GM19240 (cell line): ENCODE measurements at regions not wholly inside any gene's neighbourhood (a gene's known extent, or its start where the extent isn't known, plus 50 kb on each side); places are given as distances from the start of the nearest gene placed in this dataset.

Experiments
- DNase-seq: peaks from one replicate; pipeline ENCODE4 v3.0.0; 2011; ENCODE audit warnings: low spot score; ENCODE audit not compliant: insufficient read length

DNA sequence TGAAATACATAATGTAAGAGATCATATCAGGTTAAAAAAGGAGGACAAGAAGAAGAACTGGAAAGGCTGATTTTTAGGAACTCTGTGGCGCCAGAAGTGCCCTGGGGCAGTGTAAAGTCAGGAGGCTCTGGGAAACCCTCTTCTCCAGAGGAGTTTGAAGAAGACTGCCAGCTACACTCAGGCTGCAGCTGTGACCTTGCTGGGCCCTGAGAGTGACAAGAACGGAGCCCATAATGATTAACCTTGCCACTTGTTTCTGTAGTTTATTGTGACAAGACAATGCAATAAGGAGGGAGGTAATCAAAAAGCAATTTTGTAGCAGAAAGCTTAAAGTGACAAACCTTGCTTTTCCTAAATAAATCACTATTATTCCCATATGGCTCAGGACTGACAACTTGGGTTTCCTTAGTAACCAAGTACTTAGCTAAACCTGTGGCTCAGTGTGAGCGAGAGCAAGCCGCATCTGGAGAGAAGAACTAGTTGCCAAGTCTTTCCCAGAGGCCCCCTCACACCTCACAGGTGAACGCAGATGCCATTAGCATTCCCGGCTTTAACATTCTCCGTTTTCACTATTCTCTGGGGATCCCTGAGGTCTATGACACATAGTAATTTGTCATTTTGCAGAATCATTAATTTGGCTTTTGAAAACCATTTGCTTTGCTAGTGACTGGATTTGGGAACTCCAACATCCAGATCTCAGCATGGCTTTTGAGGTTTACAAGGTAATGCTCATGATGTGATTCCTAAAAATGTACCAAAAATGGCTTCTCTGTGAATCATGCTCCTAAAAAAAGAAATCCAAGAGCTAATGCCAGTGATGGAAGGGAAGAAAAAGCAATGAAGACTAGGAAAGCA lies 115.9 kb downstream of the OMA1 start:
- no peak for DNase-seq

DNA sequence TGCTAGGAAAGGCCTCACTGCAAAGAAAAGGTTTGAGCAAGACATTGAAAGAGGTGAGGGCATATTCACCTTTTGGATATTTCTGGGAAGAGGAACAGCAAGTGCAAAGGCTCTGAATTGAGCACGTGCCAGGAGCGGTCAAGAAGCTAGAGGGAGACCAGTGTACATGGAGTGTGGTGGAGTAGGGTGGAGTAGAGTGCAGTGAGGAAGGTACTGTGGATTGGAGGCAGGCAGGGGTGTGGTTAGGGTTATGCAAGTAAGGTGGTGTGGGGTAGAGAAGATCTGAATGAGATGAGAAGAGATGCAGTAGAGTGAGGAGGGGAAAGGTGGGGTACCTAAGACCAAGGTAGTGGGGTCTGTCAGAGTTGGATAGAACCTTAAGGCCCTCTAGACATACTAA lies 119.6 kb downstream of the OMA1 start:
- no peak for DNase-seq

DNA sequence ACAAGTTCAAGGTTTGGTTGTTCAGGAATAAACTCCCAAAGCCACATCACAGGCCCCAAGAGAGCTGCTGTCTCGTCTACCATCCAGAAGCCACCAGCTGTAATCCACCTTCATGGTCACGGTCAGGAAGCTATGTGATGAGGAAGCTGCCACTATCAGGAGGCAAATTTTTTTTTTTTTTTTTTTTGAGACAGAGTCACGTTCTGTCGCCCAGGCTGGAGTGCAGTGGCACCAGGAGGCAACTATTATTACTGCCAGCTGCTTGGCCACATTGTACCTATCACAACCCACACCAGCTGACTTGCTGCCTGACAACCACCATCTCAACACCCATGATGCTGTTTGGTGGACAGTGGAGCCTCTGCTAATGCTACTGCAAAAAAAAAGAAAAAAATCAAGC lies 124.1 kb downstream of the OMA1 start:
- DNase-seq: no peak

- no peak for DNase-seq
Measured at GRCh38 chr1:58418283-58419228, 128.0 kb downstream of the OMA1 start.

- no peak for DNase-seq
Measured at GRCh38 chr1:58412071-58412580, 134.4 kb downstream of the OMA1 start.

GRCh38 chr1:58409890-58410289 lies 136.6 kb downstream of the OMA1 start:
- no peak for DNase-seq

DNA sequence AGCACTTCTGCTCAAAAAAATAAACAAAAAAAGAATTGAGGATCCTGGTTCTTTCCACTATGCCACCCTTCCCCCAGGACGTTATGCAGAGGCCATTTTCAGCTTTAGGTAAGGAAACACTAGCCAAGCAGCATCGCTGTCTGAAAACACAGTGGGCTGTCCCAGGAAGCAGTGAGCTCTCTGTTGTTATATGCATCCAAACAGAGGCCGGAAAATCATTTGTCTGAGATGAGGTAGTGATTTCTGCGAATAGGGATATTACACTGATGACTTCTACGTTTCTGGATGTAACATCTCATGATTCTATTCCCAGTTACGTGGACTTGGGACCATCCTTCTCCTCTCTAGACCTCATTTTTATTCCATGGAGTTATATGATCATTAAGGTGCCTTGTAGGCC lies 137.2 kb downstream of the OMA1 start:
- DNase-seq: no peak

DNA sequence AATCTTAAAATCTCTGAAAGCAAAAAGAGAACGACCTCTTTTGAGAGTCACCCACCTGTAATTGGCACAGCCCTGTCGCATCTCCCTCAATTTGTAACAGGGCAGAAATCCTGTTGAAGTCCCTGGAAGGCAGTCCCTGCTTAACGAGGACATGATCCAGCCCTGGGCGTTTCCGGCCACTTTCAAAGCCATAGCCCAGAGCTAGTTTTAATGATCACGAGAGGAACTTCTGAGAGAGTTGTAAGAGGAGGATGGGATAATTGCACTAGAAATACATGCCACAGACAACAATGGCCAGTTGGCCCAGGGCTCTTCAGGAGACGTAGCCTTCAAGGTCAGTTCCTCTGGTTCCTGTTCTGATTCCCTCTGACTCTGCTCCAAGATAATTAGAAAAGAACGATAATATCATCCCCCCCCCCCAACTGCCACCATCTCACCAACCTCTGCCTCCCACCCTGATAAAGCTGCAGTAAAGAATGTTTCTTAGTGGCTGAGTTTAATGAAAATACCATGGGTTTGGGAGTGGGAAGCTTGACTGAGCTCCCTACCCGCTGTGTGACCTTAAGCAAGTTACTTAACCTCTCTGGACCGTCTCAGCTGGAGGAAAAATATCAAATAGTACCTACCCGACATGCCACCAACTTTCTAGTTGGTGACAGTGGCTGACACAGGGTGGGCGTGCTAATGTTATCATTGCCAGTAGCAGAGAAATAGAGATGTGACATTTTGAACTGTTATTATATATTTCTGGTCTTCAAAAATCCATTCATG lies 140.0 kb downstream of the OMA1 start:
- no peak for DNase-seq

- no peak for DNase-seq
Measured at GRCh38 chr1:58405660-58406059, 140.9 kb downstream of the OMA1 start.

DNA sequence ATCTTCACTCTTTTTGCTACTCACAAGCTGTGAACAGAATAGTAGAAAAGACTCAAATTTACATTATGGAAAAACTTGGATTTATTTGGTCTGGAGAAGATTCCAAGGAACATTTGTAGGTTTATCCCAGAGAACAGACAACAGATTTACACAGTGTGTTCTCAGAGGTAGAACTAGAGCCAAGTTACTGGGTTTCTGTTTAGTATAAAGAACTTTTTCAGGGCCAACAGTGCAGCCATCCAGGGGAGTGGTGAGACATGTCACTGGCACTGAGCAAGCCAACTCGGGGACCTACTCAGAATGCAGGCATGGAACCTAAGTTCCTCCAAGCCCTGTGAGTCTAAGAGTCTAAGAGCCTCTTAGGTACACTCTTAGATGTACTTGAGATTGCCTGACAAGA lies 142.6 kb downstream of the OMA1 start:
- no peak for DNase-seq

DNA sequence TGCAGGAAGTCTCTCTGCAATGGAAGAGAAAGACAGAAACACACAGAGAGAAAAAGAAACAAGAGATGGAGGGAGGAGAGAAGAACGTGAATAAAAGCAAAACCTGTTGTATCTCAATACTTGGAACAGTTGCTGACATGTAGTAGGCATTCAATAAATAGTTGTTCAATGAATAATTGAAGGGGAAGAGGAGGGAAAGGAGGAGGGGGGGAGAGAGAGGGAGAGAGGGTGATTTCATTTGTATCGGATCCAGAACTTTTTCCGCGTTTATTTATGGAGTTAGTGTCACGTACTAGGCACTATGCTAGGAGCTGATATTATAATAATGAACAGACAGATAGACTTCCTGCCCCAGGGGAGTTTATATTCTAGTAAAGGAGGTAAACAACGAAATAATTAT lies 144.1 kb downstream of the OMA1 start:
- DNase-seq: no peak

- no peak for DNase-seq
Measured at GRCh38 chr1:58401991-58402390, 144.5 kb downstream of the OMA1 start.

- DNase-seq: no peak
Measured at GRCh38 chr1:58399176-58399575, 147.3 kb downstream of the OMA1 start.

GRCh38 chr1:58398714-58399113 lies 147.8 kb downstream of the OMA1 start:
- no peak for DNase-seq

GRCh38 chr1:58397187-58397820 lies 149.2 kb downstream of the OMA1 start:
- no peak for DNase-seq

GRCh38 chr1:58396150-58396549 lies 150.4 kb downstream of the OMA1 start:
- no peak for DNase-seq

GRCh38 chr1:58395355-58395754 lies 151.2 kb downstream of the OMA1 start:
- DNase-seq: no peak

DNA sequence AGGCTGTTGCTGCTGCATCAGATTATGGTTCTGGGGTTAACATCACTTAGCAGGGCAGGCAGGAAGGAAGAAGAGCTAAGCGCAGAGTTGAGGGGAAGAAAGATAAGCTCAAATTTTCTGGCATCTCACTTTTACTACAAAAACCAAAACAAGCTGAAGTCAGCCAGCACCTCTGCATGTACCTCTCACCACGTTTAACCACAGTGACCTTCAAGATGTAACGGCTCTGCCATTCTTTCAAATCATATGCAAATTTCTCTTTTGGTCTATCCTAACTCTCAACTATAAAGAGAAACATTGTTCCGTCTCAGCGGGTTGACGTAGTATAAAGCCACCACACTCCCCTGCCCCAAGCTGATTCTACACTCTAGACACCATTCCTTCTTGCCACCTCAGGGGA lies 154.4 kb downstream of the OMA1 start:
- no peak for DNase-seq

GRCh38 chr1:58391514-58391913 lies 155.0 kb downstream of the OMA1 start:
- DNase-seq: no peak

- no peak for DNase-seq
Measured at GRCh38 chr1:58391056-58391455, 155.5 kb downstream of the OMA1 start.

DNA sequence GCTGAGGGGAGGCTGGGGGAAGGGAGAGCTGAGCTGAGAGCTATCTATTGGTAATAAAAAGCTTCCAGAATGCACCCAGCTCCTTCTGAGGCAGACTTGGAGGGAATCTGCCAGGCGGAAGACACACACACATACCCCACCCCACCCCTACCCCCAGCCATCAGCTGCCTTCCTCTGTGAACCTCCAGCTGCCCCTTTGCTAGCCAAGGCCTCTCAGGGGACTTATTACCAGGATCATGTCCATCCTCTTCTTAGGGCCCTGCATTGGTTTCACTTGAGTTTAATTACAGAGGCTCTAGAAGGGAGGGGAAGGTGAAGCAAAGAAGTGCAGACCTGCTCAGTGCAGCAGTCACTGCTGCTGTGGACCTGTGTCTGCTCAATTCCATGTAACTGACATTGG lies 156.4 kb downstream of the OMA1 start:
- no peak for DNase-seq
